Left ventricle myocardium inferior (tissue), 1 donor: ENCODE measurements at regions not wholly inside any gene's neighbourhood (a gene's known extent, or its start where the extent isn't known, plus 50 kb on each side); places are given as distances from the start of the nearest gene placed in this dataset.

ENCODE experiments used
- DNase-seq: peaks from one replicate; pipeline ENCODE4 v3.0.0-alpha.2; 2020
- H3K27ac ChIP-seq: fragments of 200-600 bp; replicated peaks from 2 replicates; pipeline ENCODE4 v1.8.0; 2021
- H3K27me3 ChIP-seq: fragments of 200-600 bp; 2 replicates; pipeline ENCODE4 v1.8.0; 2021; ENCODE audit warnings: low read depth
- H3K36me3 ChIP-seq: fragments of 200-600 bp; 2 replicates; pipeline ENCODE4 v1.8.0; 2021
- H3K4me1 ChIP-seq: fragments of 200-600 bp; 2 replicates; pipeline ENCODE4 v1.8.0; 2021
- H3K4me3 ChIP-seq: fragments of 200-600 bp; 2 replicates; pipeline ENCODE4 v1.8.0; 2021; ENCODE audit warnings: mild to moderate bottlenecking, moderate library complexity
- H3K9me3 ChIP-seq: fragments of 200-600 bp; replicated peaks from 2 replicates; pipeline ENCODE4 v1.8.0; 2021
- CTCF ChIP-seq: fragments of 200-600 bp; IDR thresholded peaks from 2 replicates; pipeline ENCODE4 v1.8.0; 2021; ENCODE audit warnings: antibody characterized with exemption, mild to moderate bottlenecking, borderline replicate concordance
- intact Hi-C: fragments of 100-400 bp; cut with micrococcal nuclease; formaldehyde crosslinking; loops from one replicate; pipeline ENCODE4 v1.11.0; 2022
- donor health status: DM: no; HTN: yes; CAD: no; lungs with severe emphysema.

- no peak overlapping the region for H3K4me3 ChIP-seq
- no peak for DNase-seq
- no peaks in the 10 kb centered on the region for H3K4me1 ChIP-seq
- no peaks in the 10 kb centered on the region for H3K36me3 ChIP-seq
- TF ChIP-seq CTCF, result no peak
- H3K27me3 ChIP-seq, result no peaks in the 10 kb centered on the region
- no peaks in the 10 kb centered on the region for H3K9me3 ChIP-seq
- intact Hi-C loops, result no loop called here
- no peak overlapping the region for H3K27ac ChIP-seq
These were observed 293.7 kb downstream of the POU4F1 start for GRCh38 chr13:78309497-78310180.

GRCh38 chr13:78306519-78307206 lies 296.7 kb downstream of the POU4F1 start:
- TF ChIP-seq CTCF, result no peak
- no peaks in the 10 kb centered on the region for H3K27me3 ChIP-seq
- H3K36me3 ChIP-seq, result no peaks in the 10 kb centered on the region
- H3K4me3 ChIP-seq, result no peak overlapping the region
- no peak for DNase-seq
- H3K27ac ChIP-seq, result no peak overlapping the region
- no peaks in the 10 kb centered on the region for H3K9me3 ChIP-seq
- no peaks in the 10 kb centered on the region for H3K4me1 ChIP-seq
- intact Hi-C loops, result no loop called here

DNA sequence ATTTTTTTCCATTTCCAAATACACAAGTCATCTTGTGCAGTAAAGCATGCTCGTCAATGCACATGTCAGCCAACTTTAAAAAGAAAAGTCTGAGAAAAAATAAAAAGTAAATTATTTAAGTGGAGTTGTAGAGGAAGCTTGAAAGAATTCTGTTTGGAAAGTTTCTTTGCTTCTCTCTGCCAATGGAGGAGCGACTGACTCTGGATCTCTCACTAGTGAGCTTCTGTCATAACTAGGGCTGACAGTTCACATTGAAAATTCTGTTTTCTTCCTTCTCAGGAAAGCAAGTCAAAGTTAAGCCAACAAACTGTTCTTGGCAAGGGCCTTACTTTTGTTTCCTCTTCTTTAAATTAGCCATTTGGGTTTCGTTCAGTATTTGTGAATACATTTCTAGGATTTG lies 298.2 kb downstream of the POU4F1 start:
- H3K4me1 ChIP-seq, result no peaks in the 10 kb centered on the region
- no peak overlapping the region for H3K4me3 ChIP-seq
- intact Hi-C loops, result no loop called here
- H3K9me3 ChIP-seq, result no peaks in the 10 kb centered on the region
- TF ChIP-seq CTCF, result no peak
- no peaks in the 10 kb centered on the region for H3K27me3 ChIP-seq
- no peak for DNase-seq
- H3K36me3 ChIP-seq, result no peaks in the 10 kb centered on the region
- no peak overlapping the region for H3K27ac ChIP-seq

GRCh38 chr13:78299832-78300623 lies 303.3 kb downstream of the POU4F1 start:
- intact Hi-C loops, result no loop called here
- no peaks in the 10 kb centered on the region for H3K4me1 ChIP-seq

More at GRCh38 chr13:78299832-78300623, 303.3 kb downstream of the POU4F1 start:
- Histone ChIP-seq H3K27ac (no peak overlapping the region), H3K9me3 (no peaks in the 10 kb centered on the region), H3K4me3 (no peak overlapping the region), H3K27me3 (no peaks in the 10 kb centered on the region), H3K36me3 (no peaks in the 10 kb centered on the region)
- no peak for TF ChIP-seq CTCF
- DNase-seq, result no peak
